GM21619 (cell line): ENCODE measurements at regions not wholly inside any gene's neighbourhood (a gene's known extent, or its start where the extent isn't known, plus 50 kb on each side); places are given as distances from the start of the nearest gene placed in this dataset.
"Not testable (repeated sequence)": the region's sequence is repeated elsewhere in the genome, so short reads cannot be mapped to it uniquely, and the experiment has no call there.

ENCODE experiments used
- ATAC-seq: cut with Tn5 transposase; IDR thresholded peaks from one replicate; pipeline ENCODE4 v1.9.1; 2021; ENCODE audit not compliant: unreplicated experiment

- no peak for ATAC-seq
Observed at GRCh38 chr6:19892260-19892659, 55.1 kb downstream of the ID4 start.

- no peak for ATAC-seq
Observed at GRCh38 chr6:19895866-19896692, 58.9 kb downstream of the ID4 start.

GRCh38 chr6:19896693-19897010, 59.5 kb downstream of the ID4 start:
- no peak for ATAC-seq

- no peak for ATAC-seq
Observed at GRCh38 chr6:19898141-19898740, 61.1 kb downstream of the ID4 start.

- no peak for ATAC-seq
Observed at GRCh38 chr6:19902201-19902600, 65.0 kb downstream of the ID4 start.

- not testable (repeated sequence) for ATAC-seq
Observed at GRCh38 chr6:19904408-19904807, 67.2 kb downstream of the ID4 start.

GRCh38 chr6:19905584-19905983, 68.4 kb downstream of the ID4 start:
- no peak for ATAC-seq

- no peak for ATAC-seq
Observed at GRCh38 chr6:19906171-19906570, 69.0 kb downstream of the ID4 start.

- ATAC-seq, result no peak
Observed at GRCh38 chr6:19911223-19911622, 74.1 kb downstream of the ID4 start.

- ATAC-seq, result no peak
Observed at GRCh38 chr6:19918436-19918835, 81.3 kb downstream of the ID4 start.

- ATAC-seq, result no peak
Observed at GRCh38 chr6:19921786-19922185, 84.6 kb downstream of the ID4 start.

GRCh38 chr6:19925533-19925932, 88.4 kb downstream of the ID4 start:
- no peak for ATAC-seq

- no peak for ATAC-seq
Observed at GRCh38 chr6:19928461-19928860, 91.3 kb downstream of the ID4 start.

GRCh38 chr6:19929312-19929711, 92.1 kb downstream of the ID4 start:
- ATAC-seq, result no peak

GRCh38 chr6:19934996-19935591, 97.9 kb downstream of the ID4 start:
- no peak for ATAC-seq

- not testable (repeated sequence) for ATAC-seq
Observed at GRCh38 chr6:19939321-19939720, 102.2 kb downstream of the ID4 start.

GRCh38 chr6:19939926-19940325, 102.8 kb downstream of the ID4 start:
- ATAC-seq, result not testable (repeated sequence)

GRCh38 chr6:19943042-19943441, 105.9 kb downstream of the ID4 start:
- ATAC-seq, result no peak

- ATAC-seq, result no peak
Observed at GRCh38 chr6:19945843-19946358, 108.7 kb downstream of the ID4 start.

GRCh38 chr6:19949155-19949554, 112.0 kb downstream of the ID4 start:
- ATAC-seq, result no peak

GRCh38 chr6:19964115-19964514, 126.9 kb downstream of the ID4 start:
- no peak for ATAC-seq

- no peak for ATAC-seq
Observed at GRCh38 chr6:19968201-19968600, 131.0 kb downstream of the ID4 start.
